Cardiac muscle cell (in vitro differentiated cells and primary cell): ENCODE measurements at regions not wholly inside any gene's neighbourhood (a gene's known extent, or its start where the extent isn't known, plus 50 kb on each side); places are given as distances from the start of the nearest gene placed in this dataset.

Experiments
- DNase-seq, 2 donors: peaks; one replicate each; pipeline versions ENCODE4 v3.0.0 to v3.0.0-alpha.2; 2010 to 2017; ENCODE audit warnings: low read depth in 1 of 2, low spot score in 1 of 2
- H3K27ac ChIP-seq: fragments of 200-600 bp; sonication (generic); 2 replicates; pipeline ENCODE4 v1.5.1; 2016
- H3K27me3 ChIP-seq: fragments of 200-600 bp; sonication (generic); 2 replicates; pipeline ENCODE4 v1.6.0; 2016; ENCODE audit warnings: control low read depth
- H3K36me3 ChIP-seq: fragments of 200-600 bp; sonication (generic); 2 replicates; pipeline ENCODE4 v1.5.1; 2016; ENCODE audit warnings: control low read depth
- H3K4me1 ChIP-seq: fragments of 200-600 bp; sonication (generic); 2 replicates; pipeline ENCODE4 v1.8.1; 2017; ENCODE audit warnings: low read depth, mild to moderate bottlenecking, mixed run types
- H3K4me3 ChIP-seq: fragments of 200-600 bp; sonication (generic); 2 replicates; pipeline ENCODE4 v1.5.1; 2016; ENCODE audit warnings: mild to moderate bottlenecking
- H3K9me3 ChIP-seq: fragments of 200-600 bp; sonication (generic); 2 replicates; pipeline ENCODE4 v1.5.1; 2017; ENCODE audit warnings: low read depth, mild to moderate bottlenecking, control low read depth
- TF ChIP-seq, protein P1 (sequence below): IDR thresholded peaks from 2 replicates; pipeline ENCODE4 v1.5.1; 2012; ENCODE audit warnings: low read depth, mild to moderate bottlenecking, low read length

DNA sequence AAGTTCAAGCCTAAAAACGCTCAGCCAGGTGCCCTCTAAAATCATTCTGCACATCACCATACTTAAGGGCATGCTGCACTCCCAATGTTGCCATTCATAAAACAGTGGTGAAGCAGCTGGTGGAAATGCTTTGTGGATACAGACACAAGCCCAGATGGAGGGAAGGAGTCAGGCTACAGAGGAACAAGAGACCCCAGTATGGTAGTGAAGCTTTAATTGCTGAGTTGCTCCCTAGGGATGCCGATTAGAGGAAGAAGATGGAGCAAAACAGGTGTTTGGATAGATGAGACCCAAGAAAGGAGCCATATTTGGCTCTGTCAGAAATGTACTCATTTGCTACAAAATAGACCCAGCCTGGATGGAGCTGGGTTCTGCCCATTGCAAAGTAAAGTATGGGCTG lies 230.5 kb downstream of the NSG2 start:
- no peaks in the 10 kb centered on the region for H3K36me3 ChIP-seq
- no peaks in the 10 kb centered on the region for H3K4me1 ChIP-seq
- no peak overlapping the region for H3K27ac ChIP-seq
- TF ChIP-seq, protein P1, sequence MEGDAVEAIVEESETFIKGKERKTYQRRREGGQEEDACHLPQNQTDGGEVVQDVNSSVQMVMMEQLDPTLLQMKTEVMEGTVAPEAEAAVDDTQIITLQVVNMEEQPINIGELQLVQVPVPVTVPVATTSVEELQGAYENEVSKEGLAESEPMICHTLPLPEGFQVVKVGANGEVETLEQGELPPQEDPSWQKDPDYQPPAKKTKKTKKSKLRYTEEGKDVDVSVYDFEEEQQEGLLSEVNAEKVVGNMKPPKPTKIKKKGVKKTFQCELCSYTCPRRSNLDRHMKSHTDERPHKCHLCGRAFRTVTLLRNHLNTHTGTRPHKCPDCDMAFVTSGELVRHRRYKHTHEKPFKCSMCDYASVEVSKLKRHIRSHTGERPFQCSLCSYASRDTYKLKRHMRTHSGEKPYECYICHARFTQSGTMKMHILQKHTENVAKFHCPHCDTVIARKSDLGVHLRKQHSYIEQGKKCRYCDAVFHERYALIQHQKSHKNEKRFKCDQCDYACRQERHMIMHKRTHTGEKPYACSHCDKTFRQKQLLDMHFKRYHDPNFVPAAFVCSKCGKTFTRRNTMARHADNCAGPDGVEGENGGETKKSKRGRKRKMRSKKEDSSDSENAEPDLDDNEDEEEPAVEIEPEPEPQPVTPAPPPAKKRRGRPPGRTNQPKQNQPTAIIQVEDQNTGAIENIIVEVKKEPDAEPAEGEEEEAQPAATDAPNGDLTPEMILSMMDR, result no peak
- no peaks in the 10 kb centered on the region for H3K27me3 ChIP-seq
- H3K4me3 ChIP-seq, result no peak overlapping the region
- DNase-seq, result no peak
- H3K9me3 ChIP-seq, result no peaks in the 10 kb centered on the region

DNA sequence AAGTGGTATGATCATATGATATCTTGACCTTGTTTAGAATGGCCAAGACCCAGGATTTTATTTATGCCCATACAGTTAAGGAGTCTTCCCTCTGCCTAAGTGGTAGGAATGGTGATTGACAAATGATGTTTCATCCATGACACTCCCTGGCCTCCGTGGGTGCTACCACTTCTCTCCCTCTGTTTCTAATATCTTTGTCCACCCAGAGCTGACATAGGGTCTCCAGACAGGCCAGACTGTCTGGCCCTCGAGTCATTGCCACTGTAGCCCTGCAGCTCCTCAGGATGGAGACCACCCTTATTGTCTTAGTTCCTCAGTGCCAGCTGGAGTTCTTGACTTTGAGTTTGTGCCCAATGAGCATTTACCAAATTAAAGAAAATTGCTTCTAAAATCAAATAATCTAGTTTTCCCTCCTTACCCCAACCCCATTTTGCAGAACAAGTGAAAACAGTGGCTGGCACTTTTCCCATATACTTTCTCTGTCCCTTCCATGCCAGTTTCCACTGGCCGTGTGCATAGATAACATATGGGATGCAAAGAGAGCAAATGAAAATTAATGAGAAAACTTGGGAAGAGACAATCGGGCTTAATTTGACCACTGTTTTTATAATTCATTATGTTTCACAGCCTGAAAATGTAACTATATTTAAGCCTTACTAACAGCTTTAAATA lies 235.7 kb downstream of the NSG2 start:
- TF ChIP-seq, protein P1, result no peak
- no peaks in the 10 kb centered on the region for H3K36me3 ChIP-seq
- H3K27ac ChIP-seq, result no peak overlapping the region
- no peak overlapping the region for H3K4me3 ChIP-seq
- no peaks in the 10 kb centered on the region for H3K4me1 ChIP-seq
- no peaks in the 10 kb centered on the region for H3K9me3 ChIP-seq
- no peaks in the 10 kb centered on the region for H3K27me3 ChIP-seq
- no peak for DNase-seq

DNA sequence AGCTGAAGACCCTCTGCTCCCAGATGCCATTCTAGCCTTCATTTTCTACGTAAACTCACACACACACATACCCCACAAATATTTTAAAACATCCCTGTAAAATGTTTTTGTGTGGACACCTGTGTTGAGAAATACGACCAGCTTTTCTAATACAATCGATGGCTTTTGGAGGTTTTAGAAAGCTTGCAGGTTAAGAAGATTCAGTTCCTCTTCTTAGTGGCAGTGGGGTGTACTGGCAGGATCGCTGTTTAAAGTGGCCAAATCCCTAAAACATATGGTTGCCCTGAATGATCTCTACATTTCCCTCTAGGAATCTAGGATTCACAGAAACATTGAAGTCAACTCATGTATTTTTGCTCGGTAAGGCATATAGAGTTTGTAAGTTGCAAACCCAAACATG lies 236.3 kb downstream of the NSG2 start:
- Histone ChIP-seq H3K36me3 (no peaks in the 10 kb centered on the region), H3K27ac (no peak overlapping the region), H3K4me3 (no peak overlapping the region), H3K4me1 (no peaks in the 10 kb centered on the region), H3K27me3 (no peaks in the 10 kb centered on the region), H3K9me3 (no peaks in the 10 kb centered on the region)
- TF ChIP-seq, protein P1, result no peak
- DNase-seq, result no peak

DNA sequence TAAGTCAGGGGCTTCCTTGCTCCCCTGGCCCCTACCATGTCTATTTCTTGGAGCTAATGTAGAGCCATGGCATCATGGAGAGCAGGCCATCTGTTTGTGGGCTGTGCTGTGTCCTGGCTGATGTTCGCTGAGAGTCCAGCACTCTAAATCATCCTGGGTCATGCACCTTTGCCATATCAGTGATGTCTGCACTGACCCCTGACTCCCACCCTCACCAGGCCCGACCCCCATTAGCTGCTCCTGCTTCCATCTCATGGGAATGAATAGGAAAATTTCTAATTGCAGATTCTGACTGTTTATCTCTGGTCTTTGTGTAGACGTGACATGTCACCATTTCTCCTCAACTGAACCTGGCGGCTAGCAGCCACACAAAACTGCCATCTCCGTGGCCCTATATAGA lies 236.9 kb downstream of the NSG2 start:
- Histone ChIP-seq H3K4me1 (no peaks in the 10 kb centered on the region), H3K4me3 (no peak overlapping the region), H3K9me3 (no peaks in the 10 kb centered on the region), H3K27ac (no peak overlapping the region), H3K36me3 (no peaks in the 10 kb centered on the region), H3K27me3 (no peaks in the 10 kb centered on the region)
- TF ChIP-seq, protein P1, result no peak
- no peak for DNase-seq

DNA sequence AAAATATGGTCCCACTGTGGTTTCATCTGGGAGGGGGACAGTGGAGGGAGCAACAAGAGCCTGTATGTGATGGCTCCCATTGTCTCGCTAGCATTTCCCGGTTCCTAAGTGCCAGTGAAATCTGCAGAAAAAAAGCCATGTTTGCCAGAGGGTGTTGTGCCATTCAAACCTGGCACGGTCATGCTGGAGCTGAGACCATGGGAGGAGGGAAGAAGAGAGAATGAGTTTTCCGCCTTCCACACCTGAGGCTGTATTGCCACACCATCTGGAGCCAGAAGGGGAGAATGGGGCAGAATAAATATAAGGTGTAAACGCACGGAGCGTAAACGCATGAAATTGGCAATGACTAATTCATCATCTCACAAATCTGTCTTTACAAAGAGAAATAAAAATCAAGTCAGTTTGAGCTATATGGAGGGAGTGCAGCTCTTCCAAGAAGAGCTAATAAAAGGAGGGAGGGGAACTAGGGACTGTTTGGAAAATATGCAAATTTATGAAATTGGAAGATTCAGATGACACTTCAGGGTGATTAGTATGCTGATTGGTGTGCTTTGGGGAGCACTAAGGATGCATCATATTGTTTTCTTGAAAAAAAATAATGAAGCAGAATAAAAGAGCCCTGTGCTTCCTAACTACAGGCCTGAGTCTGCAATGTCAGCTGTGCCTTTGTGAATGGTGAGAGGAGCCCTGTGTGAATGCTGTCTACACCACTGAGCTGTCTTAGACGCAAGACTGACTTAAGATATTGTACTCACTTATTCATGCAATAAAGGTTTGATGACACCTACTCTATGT lies 237.9 kb downstream of the NSG2 start:
- Histone ChIP-seq H3K4me3 (no peak overlapping the region), H3K9me3 (no peaks in the 10 kb centered on the region), H3K36me3 (no peaks in the 10 kb centered on the region), H3K27ac (no peak overlapping the region), H3K27me3 (no peaks in the 10 kb centered on the region), H3K4me1 (no peaks in the 10 kb centered on the region)
- DNase-seq, result no peak
- TF ChIP-seq, protein P1, result no peak
